Fibroblast of the aortic adventitia (primary cell): ENCODE measurements at regions not wholly inside any gene's neighbourhood (a gene's known extent, or its start where the extent isn't known, plus 50 kb on each side); places are given as distances from the start of the nearest gene placed in this dataset.

Source experiments
- DNase-seq: peaks from one replicate; pipeline ENCODE4 v3.0.0-alpha.2; 2010; ENCODE audit warnings: low read depth
- H3K4me3 ChIP-seq: 2 replicates; pipeline ENCODE4 v1.5.1; 2011; ENCODE audit warnings: low read depth, mild to moderate bottlenecking, control low read depth, low read length, moderate library complexity
- TF ChIP-seq, protein P1 (sequence below): IDR thresholded peaks from 2 replicates; pipeline ENCODE4 v1.5.1; 2011; ENCODE audit warnings: mild to moderate bottlenecking, low read length, control low read depth, inconsistent platforms; ENCODE audit not compliant: insufficient read depth

DNA sequence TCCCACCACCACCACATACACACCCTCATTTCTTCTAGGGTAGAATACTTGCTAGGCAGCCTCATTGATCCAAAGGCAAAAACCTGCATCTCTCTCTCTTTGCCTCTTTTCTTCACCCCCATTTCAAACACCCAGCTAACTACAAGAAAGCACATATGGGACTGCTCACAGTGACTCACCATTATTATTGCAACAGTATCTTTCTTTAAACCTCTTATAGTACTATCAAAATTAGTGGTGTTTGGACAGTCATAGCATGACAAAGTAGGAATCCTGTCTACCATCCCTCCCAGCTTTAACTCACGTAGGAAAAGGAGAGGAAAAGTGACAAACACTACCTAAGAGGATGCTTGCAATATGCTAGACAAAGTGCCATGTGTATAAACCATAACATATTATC lies 422.5 kb upstream of the CRIM1 start:
- no peak overlapping the region for H3K4me3 ChIP-seq
- TF ChIP-seq, protein P1, sequence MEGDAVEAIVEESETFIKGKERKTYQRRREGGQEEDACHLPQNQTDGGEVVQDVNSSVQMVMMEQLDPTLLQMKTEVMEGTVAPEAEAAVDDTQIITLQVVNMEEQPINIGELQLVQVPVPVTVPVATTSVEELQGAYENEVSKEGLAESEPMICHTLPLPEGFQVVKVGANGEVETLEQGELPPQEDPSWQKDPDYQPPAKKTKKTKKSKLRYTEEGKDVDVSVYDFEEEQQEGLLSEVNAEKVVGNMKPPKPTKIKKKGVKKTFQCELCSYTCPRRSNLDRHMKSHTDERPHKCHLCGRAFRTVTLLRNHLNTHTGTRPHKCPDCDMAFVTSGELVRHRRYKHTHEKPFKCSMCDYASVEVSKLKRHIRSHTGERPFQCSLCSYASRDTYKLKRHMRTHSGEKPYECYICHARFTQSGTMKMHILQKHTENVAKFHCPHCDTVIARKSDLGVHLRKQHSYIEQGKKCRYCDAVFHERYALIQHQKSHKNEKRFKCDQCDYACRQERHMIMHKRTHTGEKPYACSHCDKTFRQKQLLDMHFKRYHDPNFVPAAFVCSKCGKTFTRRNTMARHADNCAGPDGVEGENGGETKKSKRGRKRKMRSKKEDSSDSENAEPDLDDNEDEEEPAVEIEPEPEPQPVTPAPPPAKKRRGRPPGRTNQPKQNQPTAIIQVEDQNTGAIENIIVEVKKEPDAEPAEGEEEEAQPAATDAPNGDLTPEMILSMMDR: no peak
- no peak for DNase-seq

DNA sequence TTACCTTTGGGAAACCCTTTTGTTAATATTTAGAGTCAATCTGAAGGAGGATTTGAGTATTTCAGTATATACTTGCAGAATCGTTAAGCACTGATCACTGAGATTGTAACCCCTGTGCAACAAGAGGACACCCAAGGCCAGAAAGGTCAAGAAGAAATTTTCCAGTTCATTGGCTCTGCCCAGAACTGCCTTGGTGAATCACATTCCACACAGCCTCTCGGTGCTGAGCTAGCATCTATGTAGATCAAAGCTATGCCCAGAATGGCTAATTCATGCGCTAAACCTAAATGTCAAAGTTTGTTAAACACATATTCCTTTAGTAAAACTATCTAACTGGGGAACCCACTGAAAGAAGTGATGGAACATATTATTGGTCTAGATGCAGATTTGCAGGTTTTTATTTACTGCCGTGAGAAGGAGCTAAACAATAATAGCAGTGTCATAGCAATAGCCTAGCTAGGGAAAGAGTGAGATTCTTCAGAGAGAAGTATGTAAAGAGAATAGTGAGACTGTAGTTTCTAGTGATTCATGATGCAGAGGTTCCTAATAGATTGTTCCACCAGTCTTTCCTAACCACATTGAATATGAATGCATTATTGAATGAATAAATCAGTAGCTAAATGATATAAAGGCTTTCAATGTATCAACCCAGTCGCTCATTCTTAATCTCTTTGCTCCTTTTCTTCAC lies 423.2 kb upstream of the CRIM1 start:
- no peak for DNase-seq
- no peak overlapping the region for H3K4me3 ChIP-seq
- TF ChIP-seq, protein P1: no peak

DNA sequence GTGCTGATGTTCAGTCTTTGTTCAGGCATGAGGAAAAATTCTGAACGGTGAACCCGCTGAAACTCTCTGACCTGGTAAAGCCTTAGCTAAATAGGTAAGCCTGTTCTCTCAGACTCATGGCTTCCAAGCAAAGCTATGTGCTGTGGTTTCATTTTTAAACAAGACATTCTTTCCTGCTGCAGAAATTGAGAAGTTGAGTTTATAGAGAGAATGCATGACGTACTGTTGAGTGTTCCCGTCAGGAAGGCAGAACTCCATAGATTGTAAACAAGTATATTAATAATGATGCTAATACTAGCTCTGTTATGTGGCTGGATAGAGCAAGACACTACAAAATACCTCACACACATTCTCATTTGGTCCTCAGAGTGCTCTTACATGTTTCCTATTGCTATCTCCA lies 424.0 kb upstream of the CRIM1 start:
- H3K4me3 ChIP-seq: no peak overlapping the region
- DNase-seq: no peak
- TF ChIP-seq, protein P1: no peak

DNA sequence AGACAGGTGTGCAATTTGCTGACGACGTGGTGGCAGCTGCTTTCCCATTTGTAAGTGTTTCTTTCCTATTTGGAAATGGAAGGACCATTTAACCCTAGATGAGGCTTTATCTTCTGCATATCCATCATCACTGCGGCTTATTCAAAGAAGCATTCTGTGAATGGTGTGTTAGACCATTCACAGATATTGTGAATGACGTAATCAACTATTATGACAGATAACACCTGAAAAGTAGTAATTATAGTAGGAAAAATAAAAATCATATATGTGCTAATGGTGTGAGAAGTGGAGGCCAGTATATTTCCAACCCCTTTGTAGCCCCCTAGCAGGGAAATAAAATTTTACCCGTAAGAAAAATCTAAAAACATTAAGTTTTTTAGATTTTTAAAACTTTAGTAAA lies 424.5 kb upstream of the CRIM1 start:
- H3K4me3 ChIP-seq: no peak overlapping the region
- DNase-seq: no peak
- TF ChIP-seq, protein P1: no peak

DNA sequence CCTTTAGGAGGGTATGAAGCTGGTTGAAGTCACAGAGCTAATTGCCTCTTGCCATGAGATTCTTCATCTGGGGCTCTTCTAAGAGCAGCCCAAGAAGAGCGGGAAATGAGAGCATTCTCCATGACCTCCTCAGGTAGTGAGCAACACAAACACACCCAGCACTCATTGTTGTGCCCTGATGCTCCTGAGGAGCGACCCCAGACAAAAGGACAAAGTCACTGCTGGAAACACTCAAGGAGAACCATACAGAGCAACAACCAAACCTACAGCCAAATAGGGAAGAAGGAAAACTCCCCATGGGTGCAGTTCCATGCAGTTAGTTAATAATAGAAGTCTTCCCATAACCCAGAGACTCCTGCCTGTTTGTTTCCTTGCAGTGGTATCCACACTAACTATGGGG lies 426.0 kb upstream of the CRIM1 start:
- TF ChIP-seq, protein P1: no peak
- DNase-seq: no peak
- H3K4me3 ChIP-seq: no peak overlapping the region

DNA sequence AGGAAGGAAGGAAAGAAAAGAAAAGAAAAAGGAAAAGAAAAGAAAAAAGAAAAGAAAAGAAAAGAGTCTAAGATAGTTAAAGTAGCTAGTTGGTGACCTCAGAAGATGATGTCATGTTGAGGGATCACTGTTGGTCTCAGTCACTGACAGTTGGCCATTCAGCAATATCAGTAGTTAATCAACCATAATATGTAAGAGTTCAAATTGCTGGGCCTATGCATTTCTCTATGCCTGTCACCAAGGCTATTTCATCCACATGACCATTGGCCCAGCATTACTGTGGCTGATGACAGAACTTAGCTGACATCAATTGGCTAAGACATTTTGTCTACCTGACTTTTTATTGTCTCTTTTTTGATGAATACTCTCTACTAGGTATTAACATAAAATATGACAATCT lies 435.5 kb upstream of the CRIM1 start:
- DNase-seq: no peak
- TF ChIP-seq, protein P1: no peak
- H3K4me3 ChIP-seq: no peak overlapping the region

DNA sequence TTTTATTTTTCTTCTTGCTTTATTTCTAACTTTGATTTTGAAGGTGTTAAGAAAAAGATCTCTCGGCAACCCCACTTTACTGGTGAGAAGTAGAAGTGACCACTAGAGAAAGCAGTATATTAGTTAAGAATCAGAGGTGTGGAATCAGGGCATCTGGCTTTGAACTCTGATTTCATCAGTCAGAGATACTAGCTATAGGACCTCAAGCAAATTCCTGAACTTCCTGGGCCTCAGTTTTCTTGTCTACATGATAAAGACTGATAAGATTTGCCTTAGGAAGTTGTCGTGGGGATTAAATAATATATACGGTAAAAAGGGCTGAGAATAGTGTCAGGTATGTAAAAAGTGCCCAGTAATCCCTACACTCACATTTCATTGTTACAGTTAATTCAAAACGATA lies 440.3 kb upstream of the CRIM1 start:
- no peak for DNase-seq
- H3K4me3 ChIP-seq: no peak overlapping the region
- TF ChIP-seq, protein P1: no peak
